ENCODE measurements at regions not wholly inside any gene's neighbourhood (a gene's known extent, or its start where the extent isn't known, plus 50 kb on each side); places are given as distances from the start of the nearest gene placed in this dataset.
"Not testable (repeated sequence)": the region's sequence is repeated elsewhere in the genome, so short reads cannot be mapped to it uniquely, and the experiment has no call there.

- no peak for DNase-seq
Observed at GRCh38 chr18:54662986-54663385, 71.9 kb downstream of the DYNAP start.

- DNase-seq: not testable (repeated sequence)
Observed at GRCh38 chr18:54669701-54670100, 78.7 kb downstream of the DYNAP start.

GRCh38 chr18:54671291-54671881 is 80.3 kb downstream of the DYNAP start:
- DNase-seq: no peak

- no peak for DNase-seq
Observed at GRCh38 chr18:54672109-54672508, 81.1 kb downstream of the DYNAP start.

GRCh38 chr18:54672846-54673475 is 81.9 kb downstream of the DYNAP start:
- DNase-seq: no peak

- DNase-seq: no peak
Observed at GRCh38 chr18:54673936-54674335, 82.9 kb downstream of the DYNAP start.

GRCh38 chr18:54675076-54675475 is 84.0 kb downstream of the DYNAP start:
- DNase-seq: no peak

GRCh38 chr18:54679318-54680149 is 88.5 kb downstream of the DYNAP start:
- no peak for DNase-seq

GRCh38 chr18:54684784-54685183 is 93.7 kb downstream of the DYNAP start:
- no peak for DNase-seq

- no peak for DNase-seq
Observed at GRCh38 chr18:54689319-54689718, 98.3 kb downstream of the DYNAP start.

GRCh38 chr18:54690198-54690597 is 99.2 kb downstream of the DYNAP start:
- DNase-seq: no peak

GRCh38 chr18:54692463-54692862 is 101.4 kb downstream of the DYNAP start:
- no peak for DNase-seq

GRCh38 chr18:54696616-54697293 is 105.7 kb downstream of the DYNAP start:
- DNase-seq: no peak

- no peak for DNase-seq
Observed at GRCh38 chr18:54700580-54700979, 109.5 kb downstream of the DYNAP start.

- DNase-seq: no peak
Observed at GRCh38 chr18:54702686-54703085, 111.6 kb downstream of the DYNAP start.

GRCh38 chr18:54710074-54710899 is 118.0 kb upstream of the RAB27B start:
- DNase-seq: no peak

- DNase-seq: no peak
Observed at GRCh38 chr18:54710900-54711281, 117.4 kb upstream of the RAB27B start.

GRCh38 chr18:54712306-54712705 is 116.0 kb upstream of the RAB27B start:
- DNase-seq: no peak

- DNase-seq: no peak
Observed at GRCh38 chr18:54712758-54713157, 115.5 kb upstream of the RAB27B start.

- DNase-seq: no peak
Observed at GRCh38 chr18:54713386-54713785, 114.9 kb upstream of the RAB27B start.

GRCh38 chr18:54714851-54715250 is 113.4 kb upstream of the RAB27B start:
- DNase-seq: no peak

- no peak for DNase-seq
Observed at GRCh38 chr18:54716586-54716985, 111.7 kb upstream of the RAB27B start.
